K562 (cell line): ENCODE measurements at regions not wholly inside any gene's neighbourhood (a gene's known extent, or its start where the extent isn't known, plus 50 kb on each side); places are given as distances from the start of the nearest gene placed in this dataset.

Source experiments
- ATAC-seq: fragments of 200-7000 bp; cut with Tn5 transposase; 3 replicates; pipeline ENCODE4 v1.9.1; 2020; ENCODE audit warnings: moderate library complexity
- BruUV-seq: library from RNA; stranded (reverse); fragments of 400-500 nt; replicated peaks from 2 replicates; lab custom pipeline; 2021; lab: Mats Ljungman, UMichigan
- CTCF ChIA-PET: fragments of 300-600 bp; formaldehyde crosslinking; extraction: SDS; loops from one replicate; lab custom pipeline; 2021; ENCODE audit warnings: low intra/inter-chr PET ratio; lab: Yijun Ruan, JAX
- POLR2A ChIA-PET: fragments of 300-600, 350-650 bp; sonication (Branson Sonifier 250); formaldehyde crosslinking; extraction: SDS; loops from one replicate; lab custom pipeline; 2021; ENCODE audit warnings: antibody characterized with exemption, inconsistent platforms; lab: Yijun Ruan, JAX
- DNase-seq, 4 experiments: peaks; one replicate each; pipeline versions ENCODE4 v3.0.0 to v3.0.0-alpha.2; 2011 to 2018; ENCODE audit warnings: low spot score in 3 of 4, mixed read lengths in 3 of 4; ENCODE audit errors: extremely low read depth in 1 of 4
- FAIRE-seq: peaks from 2 replicates; lab custom pipeline; 2011; peaks lifted over from hg19 to GRCh38; lab: Jason Lieb, UNC
- H2AFZ ChIP-seq: 2 replicates; pipeline ENCODE4 v1.6.0; 2011; ENCODE audit warnings: low read depth, low read length, control low read depth, inconsistent platforms
- H3K27ac ChIP-seq: fragments of 200-600 bp; 3 replicates; pipeline ENCODE4 v1.8.0; 2011; ENCODE audit warnings: low read depth, mild to moderate bottlenecking, control low read depth, inconsistent platforms, low read length, moderate library complexity, mixed read lengths; ENCODE audit errors: extremely low read depth
- H3K27me3 ChIP-seq, 2 experiments: fragments of 300-600 bp in 1 of 2; 2 replicates in 1 of 2; 3 replicates in 1 of 2; pipeline versions ENCODE4 v1.6.0 to v1.8.0; 2011; ENCODE audit warnings: inconsistent platforms in 2 of 2, low read length in 2 of 2, mild to moderate bottlenecking in 1 of 2, mixed read lengths in 1 of 2, moderate library complexity in 1 of 2; ENCODE audit not compliant: control insufficient read depth in 2 of 2, insufficient read depth in 2 of 2
- H3K36me3 ChIP-seq: fragments of 300-600 bp; 3 replicates; pipeline ENCODE4 v1.8.0; 2011; ENCODE audit warnings: mild to moderate bottlenecking, low read length, inconsistent platforms; ENCODE audit not compliant: control insufficient read depth, insufficient read depth
- H3K4me1 ChIP-seq, 2 experiments: fragments of 200-600 bp in 1 of 2; replicated peaks in 1 of 2; 2 replicates in 1 of 2; 3 replicates in 1 of 2; pipeline versions ENCODE4 v1.5.1 to v1.8.0; 2011; ENCODE audit warnings: inconsistent platforms in 2 of 2, low read length in 2 of 2, mild to moderate bottlenecking in 1 of 2, mixed read lengths in 1 of 2, moderate library complexity in 1 of 2; ENCODE audit not compliant: control insufficient read depth in 2 of 2, insufficient read depth in 2 of 2
- H3K4me2 ChIP-seq: 2 replicates; pipeline ENCODE4 v1.6.1; 2011; ENCODE audit warnings: low read length, control low read depth, inconsistent platforms, mixed read lengths; ENCODE audit not compliant: insufficient read depth
- H3K4me3 ChIP-seq: fragments of 200-600 bp; sonication (generic), shearing (Covaris generic); 2 replicates; pipeline ENCODE4 v1.5.1; 2016; ENCODE audit warnings: control low read depth, inconsistent platforms
- H3K79me2 ChIP-seq: fragments of 200-600 bp; 3 replicates; pipeline ENCODE4 v1.8.0; 2011; ENCODE audit warnings: low read length, inconsistent platforms; ENCODE audit not compliant: control insufficient read depth, insufficient read depth
- H3K9ac ChIP-seq, 2 experiments: 2 replicates each; pipeline versions ENCODE4 v1.6.0 to v1.6.1; 2011; ENCODE audit warnings: low read depth in 2 of 2, low read length in 2 of 2, control low read depth in 1 of 2, inconsistent platforms in 1 of 2, mild to moderate bottlenecking in 1 of 2, mixed read lengths in 1 of 2; ENCODE audit not compliant: insufficient read depth in 1 of 2
- H3K9me1 ChIP-seq: one replicate; pipeline ENCODE4 v1.6.0; 2011; ENCODE audit warnings: inconsistent platforms, mild to moderate bottlenecking, low read length, moderate library complexity; ENCODE audit not compliant: control insufficient read depth, insufficient read depth
- H3K9me3 ChIP-seq: replicated peaks from 2 replicates; pipeline ENCODE4 v1.5.1; 2011; ENCODE audit warnings: low read depth, low read length, inconsistent platforms; ENCODE audit not compliant: control insufficient read depth, insufficient read depth
- H4K20me1 ChIP-seq: replicated peaks from 2 replicates; pipeline ENCODE4 v1.6.1; 2011; ENCODE audit warnings: low read length, inconsistent platforms, mixed read lengths; ENCODE audit not compliant: control insufficient read depth, insufficient read depth
- BMI1 ChIP-seq: fragments of 150-350 bp; IDR thresholded peaks from 2 replicates; pipeline ENCODE4 v1.6.1; 2014; ENCODE audit warnings: low read length
- GATAD2B ChIP-seq: fragments of 450-650 bp; IDR thresholded peaks from 2 replicates; pipeline ENCODE4 v1.6.1; 2017; ENCODE audit warnings: mild to moderate bottlenecking, borderline replicate concordance
- HDGF ChIP-seq: fragments of 450-650 bp; IDR thresholded peaks from 2 replicates; pipeline ENCODE4 v1.6.1; 2016
- HMG20A ChIP-seq: fragments of 450-650 bp; formaldehyde crosslinking; conservative IDR thresholded peaks from 2 replicates; pipeline ENCODE4 v1.4.0; 2020; ENCODE audit warnings: mild to moderate bottlenecking, mixed read lengths
- IRF9 ChIP-seq: fragments of 450-650 bp; IDR thresholded peaks from 2 replicates; pipeline ENCODE4 v1.6.1; 2016; ENCODE audit warnings: missing biosample characterization, missing genetic modification characterization
- MBD2 ChIP-seq: sonication (generic); IDR thresholded peaks from 2 replicates; pipeline ENCODE4 v1.6.1; 2016; ENCODE audit warnings: low read depth, borderline replicate concordance
- POLR3G ChIP-seq: IDR thresholded peaks from 2 replicates; pipeline ENCODE4 v1.6.1; 2011; ENCODE audit not compliant: insufficient read length, insufficient replicate concordance; ENCODE audit errors: extremely low read depth
- SETDB1 ChIP-seq: IDR thresholded peaks from one replicate; pipeline ENCODE4 v1.6.1; 2012; ENCODE audit warnings: low read length, control low read depth, inconsistent platforms
- SNIP1 ChIP-seq: fragments of 450-650 bp; IDR thresholded peaks from 2 replicates; pipeline ENCODE4 v1.7.1; 2017; ENCODE audit warnings: low read depth, mild to moderate bottlenecking
- TFAM ChIP-seq: fragments of 250-450 bp; sonication (Bioruptor Pico); conservative IDR thresholded peaks from 2 replicates; pipeline ENCODE4 v1.5.0; 2021; ENCODE audit warnings: mild to moderate bottlenecking, moderate library complexity
- TFE3 ChIP-seq: fragments of 450-650 bp; formaldehyde crosslinking; IDR thresholded peaks from 2 replicates; pipeline ENCODE4 v1.4.0; 2020; ENCODE audit warnings: mild to moderate bottlenecking, mixed read lengths
- ZBTB12 ChIP-seq: fragments of 250-450 bp; sonication (Bioruptor Pico); IDR thresholded peaks from 2 replicates; pipeline ENCODE4 v1.4.0; 2020
- ZNF584 ChIP-seq: fragments of 200-800 bp; sonication (Bioruptor generic); IDR thresholded peaks from 2 replicates; pipeline ENCODE4 v1.6.1; 2016; ENCODE audit warnings: low read depth, mild to moderate bottlenecking, missing genetic modification characterization, missing compliant biosample characterization
- WGBS: fragments of 100-300 bp; shearing (Covaris generic); methylation state at CpG from one replicate; pipeline ENCODE4 v1.1.6; 2016; ENCODE audit warnings: low coverage, mixed read lengths; ENCODE audit not compliant: insufficient coverage; ENCODE audit errors: missing lambda C conversion rate; 5-methylcytosine and 5-hydroxymethylcytosine counted together
- in situ Hi-C: fragments of 300-500 bp; cut with MboI; formaldehyde crosslinking; loops from 4 replicates; pipeline ENCODE4 v1.15.0; 2018; ENCODE audit warnings: inconsistent platforms, mixed read lengths
- intact Hi-C: fragments of 100-400 bp; cut with micrococcal nuclease; formaldehyde crosslinking; loops from 2 replicates; pipeline ENCODE4 v1.14.2; 2022

- Histone ChIP-seq H3K4me3 (no peak overlapping the region), H3K9me1 (no peaks in the 10 kb centered on the region), H3K4me2 (no peak overlapping the region), H4K20me1 (no peaks in the 10 kb centered on the region), H2AFZ (no peak overlapping the region), H3K9ac (no peak overlapping the region), H3K27me3 (no peaks in the 10 kb centered on the region; a peak in 2 of 5 replicates), H3K9me3 (no peaks in the 10 kb centered on the region), H3K36me3 (no peaks in the 10 kb centered on the region), H3K27ac (no peak overlapping the region), H3K79me2 (no peaks in the 10 kb centered on the region), H3K4me1 (no peaks in the 10 kb centered on the region)
- ATAC-seq: no peak
- no peak for DNase-seq
- ChIA-PET CTCF (no interaction called here), POLR2A (no interaction called here)
- in situ Hi-C loops: no loop called here
- BruUV-seq: no TSS peak
- intact Hi-C loops: no loop called here
- 2% methylated on average over 5 of the region's 5 CpGs for WGBS
- TF ChIP-seq TFE3 (CRISPR knock-in tag) (no peak), GATAD2B (no peak), IRF9 (tag) (no peak), HMG20A (no peak), ZBTB12 (CRISPR knock-in tag) (no peak), MBD2 (no peak), BMI1 (no peak), TFAM (CRISPR knock-in tag) (no peak), POLR3G (no peak), SNIP1 (no peak), ZNF584 (no peak), HDGF (no peak), SETDB1 (no peak)
- TF ChIP-seq, all 486 proteins: peak for 0
- FAIRE-seq: no peak
These were observed 71.1 kb upstream of the CTLA4 start for GRCh38 chr2:203796248-203797010.
